NCI-H187 treated with DMSO at 0.1 percent for 48 hours (cell line): ENCODE measurements at regions not wholly inside any gene's neighbourhood (a gene's known extent, or its start where the extent isn't known, plus 50 kb on each side); places are given as distances from the start of the nearest gene placed in this dataset.

ENCODE experiments used
- DNase-seq: peaks from one replicate; lab custom pipeline; 2025; lab: John Stamatoyannopoulos, UW

GRCh38 chr1:60984062-60984799, 98.1 kb upstream of the NFIA start:
- no peak for DNase-seq

- DNase-seq, result no peak
Measured at GRCh38 chr1:60983701-60984061, 98.7 kb upstream of the NFIA start.

- no peak for DNase-seq
Measured at GRCh38 chr1:60982539-60982938, 99.8 kb upstream of the NFIA start.

- DNase-seq, result no peak
Measured at GRCh38 chr1:60981357-60981756, 101.0 kb upstream of the NFIA start.

GRCh38 chr1:60978421-60979357, 103.7 kb upstream of the NFIA start:
- DNase-seq, result peak; percentile 35

- no peak for DNase-seq
Measured at GRCh38 chr1:60977661-60978060, 104.7 kb upstream of the NFIA start.

GRCh38 chr1:60974524-60975372, 107.6 kb upstream of the NFIA start:
- DNase-seq, result no peak

- DNase-seq, result no peak
Measured at GRCh38 chr1:60973668-60974067, 108.7 kb upstream of the NFIA start.

- DNase-seq, result no peak
Measured at GRCh38 chr1:60972841-60973364, 109.5 kb upstream of the NFIA start.

- no peak for DNase-seq
Measured at GRCh38 chr1:60971330-60971729, 111.0 kb upstream of the NFIA start.

- DNase-seq, result no peak
Measured at GRCh38 chr1:60969971-60970509, 112.3 kb upstream of the NFIA start.

GRCh38 chr1:60965280-60965854, 117.0 kb upstream of the NFIA start:
- no peak for DNase-seq

- DNase-seq, result no peak
Measured at GRCh38 chr1:60963167-60963940, 119.0 kb upstream of the NFIA start.

- DNase-seq, result no peak
Measured at GRCh38 chr1:60960891-60961461, 121.4 kb upstream of the NFIA start.

GRCh38 chr1:60959701-60960100, 122.7 kb upstream of the NFIA start:
- DNase-seq, result no peak

- no peak for DNase-seq
Measured at GRCh38 chr1:60958001-60958400, 124.4 kb upstream of the NFIA start.

- DNase-seq, result no peak
Measured at GRCh38 chr1:60956520-60956919, 125.8 kb upstream of the NFIA start.

GRCh38 chr1:60952612-60953111, 129.7 kb upstream of the NFIA start:
- no peak for DNase-seq

- DNase-seq, result no peak
Measured at GRCh38 chr1:60950224-60951063, 131.9 kb upstream of the NFIA start.
